ENCODE measurements at regions not wholly inside any gene's neighbourhood (a gene's known extent, or its start where the extent isn't known, plus 50 kb on each side); places are given as distances from the start of the nearest gene placed in this dataset.

DNA sequence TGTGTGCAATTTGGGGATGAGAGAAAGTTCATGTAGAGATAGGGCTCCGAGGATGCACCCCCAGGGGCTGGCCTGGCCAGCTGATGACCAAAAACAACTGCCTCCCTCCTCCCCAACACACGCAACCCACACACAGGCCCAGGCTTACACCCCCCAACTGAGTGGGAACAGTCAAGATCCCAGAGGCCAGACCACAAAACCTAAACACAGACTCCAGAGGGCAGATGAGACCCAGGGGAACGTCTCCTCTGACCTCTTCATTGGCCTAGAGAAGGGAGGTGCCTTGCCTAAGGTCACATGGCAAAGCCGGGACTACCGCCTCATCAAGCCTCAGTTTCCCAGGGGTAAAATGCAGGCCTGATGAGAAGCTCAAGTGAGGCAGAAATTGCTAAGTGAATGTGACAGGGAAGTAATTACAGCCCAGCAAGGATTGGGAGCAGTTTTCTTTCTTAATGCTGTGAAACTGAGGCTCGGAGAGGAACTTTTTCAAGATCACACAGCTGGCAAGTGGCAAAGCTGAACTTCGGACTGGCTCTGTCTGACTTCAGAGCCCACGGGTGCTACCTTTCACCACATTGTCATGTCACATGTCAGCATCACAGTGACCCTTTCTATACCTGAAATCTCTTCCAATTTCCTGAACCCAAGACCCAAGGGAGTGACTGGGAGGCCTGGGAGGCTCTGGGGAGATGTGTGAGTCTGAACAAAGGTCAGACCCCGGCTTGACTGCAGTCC is 69.9 kb upstream of the WNT11 start:
- no peak for DNase-seq

DNA sequence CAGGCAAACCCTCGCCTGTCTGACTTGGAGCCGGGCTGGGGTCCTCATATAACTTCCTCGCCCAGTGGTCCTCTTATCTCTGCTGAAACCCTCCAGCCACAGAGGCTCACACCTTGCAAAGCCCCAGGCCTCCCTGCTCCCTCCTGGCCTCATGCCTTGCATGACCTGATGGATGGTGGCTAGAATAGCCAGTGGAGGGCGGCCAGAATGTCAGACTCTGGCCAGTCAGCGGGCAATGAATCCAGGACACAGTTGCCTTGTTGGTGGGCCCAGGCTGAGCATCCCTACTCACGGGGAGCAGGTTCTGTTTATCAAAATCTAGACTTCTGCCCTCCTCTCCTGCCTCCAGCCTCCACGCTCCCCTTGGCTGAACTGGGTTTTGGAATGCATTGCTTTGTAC is 69.1 kb upstream of the WNT11 start:
- DNase-seq, result no peak

DNA sequence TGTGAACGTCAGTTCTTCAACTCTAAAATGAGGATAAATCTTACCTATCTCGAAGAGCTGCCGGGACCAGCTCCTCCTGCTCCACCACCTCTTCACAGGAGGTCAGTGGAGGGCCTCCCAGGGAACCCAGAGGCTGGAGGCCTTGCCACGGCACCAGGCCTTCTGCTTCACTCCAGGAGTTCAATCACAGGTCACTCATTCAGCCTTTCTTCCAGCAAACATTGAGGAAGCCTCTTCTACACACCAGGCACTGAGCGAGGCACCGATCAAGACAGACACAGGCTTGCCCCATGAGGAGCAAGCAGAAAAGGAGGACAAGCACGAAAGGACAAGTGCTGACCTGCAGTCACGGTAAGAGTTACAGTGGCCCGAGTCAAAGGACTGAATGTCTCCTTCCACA is 64.8 kb upstream of the WNT11 start:
- DNase-seq, result no peak

DNA sequence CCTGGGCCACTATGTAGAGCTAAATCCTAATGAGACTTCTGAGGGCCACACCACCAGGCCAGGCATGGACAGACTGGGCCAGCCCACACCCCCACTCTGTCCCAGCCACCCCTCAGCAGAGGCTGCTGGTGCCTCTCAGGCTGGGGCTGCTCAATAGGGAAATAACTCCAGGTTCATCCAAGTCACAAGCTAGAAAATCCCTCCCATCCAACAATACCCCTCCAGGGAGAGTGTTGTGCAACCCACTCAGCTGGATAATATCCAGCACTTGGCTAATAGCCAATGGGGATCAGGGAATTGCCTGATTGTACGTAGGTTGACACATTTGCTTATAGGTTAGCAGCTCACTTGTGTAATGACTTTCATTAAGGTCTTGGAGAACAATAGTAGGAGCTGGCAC is 64.1 kb upstream of the WNT11 start:
- peak; percentile 72 for DNase-seq

DNA sequence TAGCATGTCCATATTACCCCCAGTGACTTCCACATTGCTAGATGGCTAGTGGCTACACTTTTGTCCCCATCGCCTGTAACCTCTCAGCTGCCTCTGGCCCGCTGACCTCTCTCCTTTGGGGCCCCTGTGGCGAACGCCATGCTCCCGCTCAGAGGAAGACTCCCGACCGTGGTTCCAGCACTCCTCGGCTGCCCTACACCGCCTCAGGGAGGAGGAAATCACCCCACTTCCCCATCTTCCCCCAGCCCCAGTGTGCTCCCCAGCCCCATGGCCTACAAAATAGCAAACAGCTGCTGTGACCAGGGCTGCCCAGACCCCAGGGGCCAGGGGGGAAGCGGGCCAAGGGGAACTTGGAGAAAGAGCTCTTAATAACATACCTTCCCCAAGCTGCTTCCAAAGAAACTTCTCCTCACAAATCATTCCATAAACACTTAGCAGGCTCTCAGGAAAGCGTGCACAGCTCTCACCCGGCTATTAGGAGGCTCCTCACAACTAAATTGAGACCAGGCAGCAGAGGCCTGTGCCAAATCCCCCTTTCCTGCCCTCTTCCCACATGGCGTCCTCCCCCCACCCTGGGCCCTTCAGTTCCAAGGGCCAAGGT is 63.5 kb upstream of the WNT11 start:
- DNase-seq, result peak; percentile 83

DNA sequence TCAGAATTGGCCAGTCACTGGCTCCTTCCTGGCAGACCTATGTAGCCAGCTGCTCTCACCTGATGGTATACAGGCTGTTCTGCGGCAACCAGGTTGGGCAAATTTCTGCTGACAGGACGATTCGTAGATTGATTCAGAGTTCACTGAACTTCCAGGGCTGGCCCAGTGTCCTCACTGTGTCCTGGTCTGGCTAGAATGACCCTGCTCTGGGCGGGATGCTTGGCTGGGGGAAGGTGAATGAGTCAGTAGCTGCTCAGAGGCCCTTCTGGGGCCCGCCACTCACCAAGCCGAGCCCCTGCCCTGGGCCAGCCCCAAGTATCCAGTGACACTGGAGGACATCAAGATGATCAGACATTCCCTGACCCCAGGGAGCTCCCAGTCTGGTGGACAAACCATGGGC is 62.9 kb upstream of the WNT11 start:
- DNase-seq, result no peak

DNA sequence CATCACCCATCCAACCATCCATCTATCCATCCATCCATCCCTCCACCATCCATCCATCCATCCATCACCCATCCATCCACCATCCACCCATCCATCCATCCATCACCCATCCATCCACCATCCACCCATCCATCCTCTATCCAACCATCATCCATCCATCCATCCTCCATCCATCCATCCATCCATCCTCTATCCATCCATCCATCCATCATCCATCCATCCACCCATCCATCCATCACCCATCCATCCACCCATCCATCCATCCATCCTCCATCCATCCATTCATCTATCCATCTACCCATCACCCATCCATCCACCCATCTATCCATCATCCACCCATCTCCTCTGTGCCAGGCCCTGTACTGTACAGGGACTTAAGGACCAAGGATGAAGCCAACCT is 62.2 kb upstream of the WNT11 start:
- DNase-seq, result no peak

DNA sequence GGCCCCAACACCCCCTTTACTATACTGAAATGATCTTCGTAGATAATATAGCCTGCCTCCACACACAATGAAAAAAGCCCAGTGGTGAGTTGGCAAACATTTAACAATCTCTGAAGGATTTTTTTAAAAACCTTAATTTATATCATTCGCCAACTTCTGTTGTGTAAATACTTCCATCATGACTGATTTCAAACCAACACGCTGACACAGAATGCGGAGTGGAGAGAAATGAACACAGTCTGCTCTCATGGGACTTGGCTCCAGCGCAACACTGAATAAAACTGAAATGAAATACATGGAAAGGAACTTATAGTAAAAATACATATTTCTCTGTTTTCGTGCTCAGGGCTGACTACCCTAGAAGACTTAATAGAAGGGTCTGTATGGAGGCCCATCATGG is 61.3 kb upstream of the WNT11 start:
- DNase-seq, result no peak

DNA sequence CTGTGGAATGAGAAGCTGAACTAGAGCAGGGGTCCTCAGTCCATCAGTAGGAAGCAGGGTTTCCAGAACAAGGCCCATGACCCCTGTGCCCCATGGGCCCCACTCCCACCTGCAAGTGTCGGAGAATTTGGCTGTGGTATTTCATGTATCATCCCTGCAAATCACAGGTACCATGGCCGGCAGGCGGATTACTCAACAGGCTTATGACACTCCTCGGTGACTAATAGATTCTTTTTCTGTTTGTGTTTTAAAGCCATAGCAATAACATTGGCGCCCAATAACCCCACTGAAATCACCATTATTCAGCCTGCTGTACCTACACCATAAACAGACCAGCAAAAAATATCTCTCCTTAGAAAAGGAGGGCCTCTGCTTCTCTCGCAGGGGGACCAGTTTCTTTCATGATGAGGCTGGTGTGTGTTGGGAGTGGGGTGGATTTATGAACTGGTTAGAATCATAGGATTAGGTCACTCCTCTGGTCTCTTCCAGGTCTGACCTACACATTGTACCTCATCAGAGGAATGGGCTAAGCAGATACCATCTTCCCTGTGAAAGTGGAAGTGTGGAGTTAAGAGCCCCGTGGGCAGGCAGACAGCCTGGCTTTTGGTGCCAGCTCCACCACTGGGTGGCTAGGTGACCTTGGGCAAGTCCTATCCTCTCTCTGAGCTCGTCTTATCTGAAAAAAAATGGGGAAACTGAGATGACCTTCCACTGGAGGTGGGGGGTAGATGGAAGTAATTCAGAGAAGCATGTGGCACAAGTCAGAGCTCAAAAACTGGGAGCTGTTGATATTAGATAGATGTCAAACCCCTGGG is 60.2 kb upstream of the WNT11 start:
- no peak for DNase-seq

DNA sequence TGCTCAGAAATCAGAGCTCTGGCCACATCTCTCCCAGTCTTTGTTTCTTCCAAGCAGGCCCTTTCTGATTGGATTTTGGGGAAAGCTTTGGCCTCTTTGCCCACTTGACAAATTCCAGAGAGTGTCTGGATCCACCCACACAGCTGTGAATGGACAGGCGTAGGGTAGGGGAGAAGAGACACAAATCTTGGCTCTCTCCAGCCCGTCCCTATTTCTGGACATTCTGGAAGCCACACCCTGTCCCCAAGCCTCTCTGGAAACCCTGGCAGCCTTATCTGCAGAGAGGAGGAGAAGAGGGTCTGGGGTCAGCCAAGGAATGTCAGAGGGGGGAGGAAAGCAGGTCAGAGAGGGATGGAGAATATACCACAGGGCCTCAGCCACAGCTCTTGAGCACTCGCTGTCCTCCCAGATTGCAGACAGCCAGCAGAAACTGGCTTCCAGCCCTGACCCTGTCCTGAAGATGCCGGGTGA is 59.5 kb upstream of the WNT11 start:
- DNase-seq, result no peak

DNA sequence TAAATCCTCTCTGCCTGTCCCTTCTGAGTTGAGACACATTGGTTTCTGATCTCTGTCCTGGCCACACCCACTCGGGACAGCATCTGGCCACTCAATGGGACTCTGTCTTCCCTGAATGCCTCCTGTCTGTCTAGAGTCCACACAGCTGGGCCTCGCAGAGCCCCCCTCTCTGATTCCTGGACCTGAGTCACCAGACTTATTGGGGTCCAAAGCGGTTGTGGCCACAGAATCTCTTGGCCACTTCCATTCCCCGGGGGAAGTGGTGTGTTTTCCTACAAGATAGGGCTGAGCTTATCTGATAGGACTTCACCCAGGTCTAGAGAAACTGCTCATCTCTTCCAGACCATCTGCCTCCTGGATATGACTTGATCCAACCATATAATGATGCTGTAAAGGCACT is 57.4 kb upstream of the WNT11 start:
- no peak for DNase-seq

DNA sequence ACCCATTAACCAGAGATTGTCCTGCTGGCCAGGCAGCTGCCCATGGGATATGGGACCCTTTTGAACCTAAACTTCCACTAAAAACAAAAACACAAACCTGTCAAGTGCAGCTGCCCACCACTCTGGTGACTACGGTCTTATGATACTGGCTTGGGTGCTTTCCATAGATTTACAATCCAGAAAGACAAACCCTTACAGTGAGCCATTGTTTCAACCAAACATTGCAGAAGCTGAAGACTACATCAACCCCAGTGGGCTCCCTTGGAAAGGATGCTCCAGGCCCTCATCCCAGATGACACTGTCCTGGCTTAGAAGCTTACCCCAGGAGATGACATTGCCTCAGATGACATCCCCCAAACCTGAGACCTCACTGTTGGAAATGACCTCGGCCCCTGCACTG is 56.9 kb upstream of the WNT11 start:
- DNase-seq, result no peak

DNA sequence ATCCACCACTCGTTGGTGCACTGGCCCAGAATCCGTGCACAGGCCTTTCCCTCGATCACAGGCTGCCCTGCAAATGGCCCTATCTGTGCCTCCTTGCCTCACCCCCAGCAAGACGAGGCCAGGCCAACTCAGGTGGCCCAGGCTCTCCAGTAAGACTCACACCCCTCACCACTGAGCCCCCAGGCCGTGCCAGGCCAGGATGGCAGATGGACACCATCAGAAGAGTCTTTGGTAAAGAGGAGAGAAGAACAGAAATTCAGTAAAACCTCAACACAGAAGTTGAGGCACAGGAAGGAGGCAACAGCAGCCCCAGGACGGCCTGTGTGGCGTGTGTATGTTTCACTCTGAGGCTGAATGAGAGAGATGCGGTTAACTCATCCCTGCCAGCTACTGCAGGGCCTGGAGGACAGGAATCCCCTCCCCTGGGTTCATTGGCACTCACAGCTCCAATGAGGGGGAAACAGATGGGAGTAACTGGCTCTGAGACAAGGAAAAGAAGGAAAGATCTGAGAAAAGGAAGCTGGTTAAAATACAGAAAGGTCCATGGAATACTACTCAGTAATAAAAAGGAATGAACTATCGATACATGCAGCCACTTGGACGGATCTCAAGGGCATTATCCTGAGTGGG is 54.1 kb upstream of the WNT11 start:
- DNase-seq, result no peak

DNA sequence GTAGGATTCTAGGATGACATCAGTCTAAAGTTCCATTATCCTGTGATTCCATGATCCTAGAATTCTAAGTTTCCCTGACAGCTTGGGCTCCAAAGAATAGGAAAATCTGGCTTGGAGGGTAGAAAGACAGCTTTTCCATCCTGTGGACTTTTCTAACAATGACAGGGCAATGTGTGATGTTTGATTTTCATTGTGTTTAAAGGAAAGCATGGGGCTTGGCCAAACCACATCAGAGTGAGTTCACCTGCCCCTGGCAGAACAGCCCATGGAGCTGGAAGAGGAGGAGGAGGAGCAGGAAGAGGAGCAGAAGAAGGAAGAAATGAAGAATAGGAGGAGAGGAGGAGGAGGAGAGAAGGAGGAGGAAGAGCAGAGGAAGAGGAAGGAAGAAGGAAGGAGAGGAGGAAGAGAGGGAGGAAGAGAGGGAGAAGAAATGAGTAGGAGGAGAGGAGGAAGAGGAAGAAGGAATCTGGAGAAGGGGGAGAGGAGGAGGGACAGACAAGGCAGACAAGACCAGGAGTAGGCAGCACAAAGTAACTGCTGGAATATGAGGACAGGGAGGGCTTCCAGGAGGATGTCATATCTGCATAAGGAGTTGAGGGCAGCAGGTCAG is 53.1 kb upstream of the WNT11 start:
- DNase-seq, result no peak

DNA sequence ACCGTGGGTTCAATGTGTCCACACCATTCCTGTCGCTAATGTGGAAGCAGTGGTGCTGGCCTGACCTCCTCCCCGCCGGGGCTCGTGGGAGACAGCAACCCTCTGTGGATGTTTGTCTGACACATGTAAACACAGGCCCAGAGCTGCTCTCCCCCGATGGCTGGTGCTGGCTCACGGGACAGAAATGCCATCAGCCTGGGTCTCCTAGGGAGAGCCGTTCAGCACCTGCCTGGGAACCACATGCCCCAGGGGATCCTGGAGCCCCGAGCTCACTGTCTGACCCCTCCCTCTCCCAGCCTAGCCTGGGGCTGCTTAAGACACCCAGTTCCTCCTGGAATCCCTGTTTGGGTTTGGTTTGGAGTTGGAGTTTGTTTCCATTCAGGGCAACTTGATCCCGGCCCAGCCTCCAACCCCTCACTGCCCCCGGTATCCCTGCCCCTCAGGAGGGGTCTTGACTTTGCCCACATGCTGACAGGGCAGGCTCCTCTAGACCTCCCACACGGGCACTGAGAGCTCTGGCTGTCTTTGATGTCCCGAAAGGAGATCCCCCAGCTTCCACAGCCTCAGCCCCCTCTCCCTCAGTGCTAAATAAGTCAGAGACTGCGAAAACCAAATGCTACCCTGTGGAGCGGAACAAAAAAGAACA is 50.9 kb upstream of the WNT11 start:
- DNase-seq, result no peak

DNA sequence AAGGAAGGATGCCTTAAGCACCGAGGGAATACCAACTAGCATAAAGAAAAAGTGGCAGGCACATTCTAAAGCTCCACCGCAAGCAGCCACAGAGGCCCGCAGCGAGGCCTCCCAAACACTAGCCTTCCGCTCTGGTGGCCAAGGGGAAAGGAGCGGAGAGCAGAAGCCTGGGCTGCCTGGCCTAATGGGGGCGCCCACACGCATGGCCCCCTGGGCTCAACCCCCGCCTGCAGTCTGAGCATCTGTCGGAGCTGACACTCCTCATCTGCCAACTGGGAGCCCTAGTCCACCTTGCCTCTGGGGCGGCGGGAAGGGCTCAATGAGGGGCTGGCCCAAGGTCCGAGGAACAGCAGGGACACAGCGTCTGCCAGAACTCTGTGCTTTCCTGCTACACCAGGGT is 50.1 kb upstream of the WNT11 start:
- DNase-seq, result no peak

Measured in right forelimb (tissue), 1 donor.